Colonic mucosa (tissue), 4 donors: ENCODE measurements at regions not wholly inside any gene's neighbourhood (a gene's known extent, or its start where the extent isn't known, plus 50 kb on each side); places are given as distances from the start of the nearest gene placed in this dataset.

Source experiments
- DNase-seq: peaks from one replicate; pipeline ENCODE4 v3.0.0-alpha.2; 2020
- H3K27ac ChIP-seq: fragments of 200-600 bp; one replicate; pipeline ENCODE4 v1.8.0; 2021
- H3K27me3 ChIP-seq: fragments of 200-600 bp; one replicate; pipeline ENCODE4 v1.8.0; 2021
- H3K36me3 ChIP-seq: fragments of 200-600 bp; one replicate; pipeline ENCODE4 v1.8.0; 2021
- H3K4me1 ChIP-seq: fragments of 200-600 bp; one replicate; pipeline ENCODE4 v1.8.0; 2021; ENCODE audit warnings: mild to moderate bottlenecking
- H3K4me3 ChIP-seq: fragments of 200-600 bp; one replicate; pipeline ENCODE4 v1.8.0; 2021
- H3K9ac ChIP-seq, 2 donors: one replicate each; pipeline ENCODE4 v1.7.0; 2013; ENCODE audit warnings: control low read depth in 2 of 2, low read depth in 2 of 2, low read length in 2 of 2
- H3K9me3 ChIP-seq: fragments of 200-600 bp; one replicate; pipeline ENCODE4 v1.8.0; 2021
- CTCF ChIP-seq: fragments of 200-600 bp; IDR thresholded peaks from one replicate; pipeline ENCODE4 v1.8.0; 2022; ENCODE audit warnings: antibody characterized with exemption, mild to moderate bottlenecking
- intact Hi-C: fragments of 100-400 bp; cut with DNase I; formaldehyde crosslinking; loops from one replicate; pipeline ENCODE4 v1.14.1; 2022
- donor health status: healthy.
- donor health status: DM: no; HTN: no; CAD: no.
- donor health status: DM: no; HTN: no; CAD: no.

GRCh38 chr1:25109531-25109951 is 122.8 kb downstream of the SYF2 start:
- TF ChIP-seq CTCF, result no peak
- H3K27ac ChIP-seq, result no peak overlapping the region
- H3K9me3 ChIP-seq, result no peaks in the 10 kb centered on the region
- no peaks in the 10 kb centered on the region for H3K4me1 ChIP-seq
- no peak overlapping the region for H3K4me3 ChIP-seq
- H3K36me3 ChIP-seq, result no peaks in the 10 kb centered on the region
- H3K27me3 ChIP-seq, result no peaks in the 10 kb centered on the region
- DNase-seq, result no peak
- intact Hi-C loops, result no loop called here
- no peak overlapping the region for H3K9ac ChIP-seq

GRCh38 chr1:25107643-25108010 is 124.7 kb downstream of the SYF2 start:
- intact Hi-C loops, result no loop called here
- Histone ChIP-seq H3K9ac (no peak overlapping the region), H3K27ac (no peak overlapping the region), H3K9me3 (no peaks in the 10 kb centered on the region), H3K27me3 (no peaks in the 10 kb centered on the region), H3K4me3 (no peak overlapping the region), H3K36me3 (no peaks in the 10 kb centered on the region), H3K4me1 (no peaks in the 10 kb centered on the region)
- TF ChIP-seq CTCF, result no peak
- no peak for DNase-seq

- no peak overlapping the region for H3K27ac ChIP-seq
- no peak overlapping the region for H3K9ac ChIP-seq
- DNase-seq, result no peak
- H3K4me3 ChIP-seq, result no peak overlapping the region
- no peak for TF ChIP-seq CTCF
- no peaks in the 10 kb centered on the region for H3K36me3 ChIP-seq
- no peaks in the 10 kb centered on the region for H3K27me3 ChIP-seq
- H3K9me3 ChIP-seq, result no peaks in the 10 kb centered on the region
- H3K4me1 ChIP-seq, result no peaks in the 10 kb centered on the region
- intact Hi-C loops, result no loop called here
Measured at GRCh38 chr1:25106976-25107642, 125.2 kb downstream of the SYF2 start.

- Histone ChIP-seq H3K27me3 (no peaks in the 10 kb centered on the region), H3K36me3 (no peaks in the 10 kb centered on the region), H3K9me3 (no peaks in the 10 kb centered on the region), H3K4me3 (no peak overlapping the region), H3K9ac (no peak overlapping the region), H3K4me1 (no peaks in the 10 kb centered on the region), H3K27ac (no peak overlapping the region)
- intact Hi-C loops, result no loop called here
- TF ChIP-seq CTCF, result no peak
- no peak for DNase-seq
Measured at GRCh38 chr1:25106352-25106751, 126.0 kb downstream of the SYF2 start.

- intact Hi-C loops, result no loop called here
- no peak overlapping the region for H3K27ac ChIP-seq
- no peak for TF ChIP-seq CTCF
- DNase-seq, result no peak
- H3K27me3 ChIP-seq, result no peaks in the 10 kb centered on the region
- no peaks in the 10 kb centered on the region for H3K9me3 ChIP-seq
- no peaks in the 10 kb centered on the region for H3K4me1 ChIP-seq
- H3K9ac ChIP-seq, result no peak overlapping the region
- no peak overlapping the region for H3K4me3 ChIP-seq
- H3K36me3 ChIP-seq, result no peaks in the 10 kb centered on the region
Measured at GRCh38 chr1:25105836-25106235, 126.5 kb downstream of the SYF2 start.
